ENCODE measurements at regions not wholly inside any gene's neighbourhood (a gene's known extent, or its start where the extent isn't known, plus 50 kb on each side); places are given as distances from the start of the nearest gene placed in this dataset.
"Not testable (repeated sequence)": the region's sequence is repeated elsewhere in the genome, so short reads cannot be mapped to it uniquely, and the experiment has no call there.

GRCh38 chr9:89946741-89947140, 341.9 kb downstream of the GADD45G start:
- DNase-seq = no peak

DNA sequence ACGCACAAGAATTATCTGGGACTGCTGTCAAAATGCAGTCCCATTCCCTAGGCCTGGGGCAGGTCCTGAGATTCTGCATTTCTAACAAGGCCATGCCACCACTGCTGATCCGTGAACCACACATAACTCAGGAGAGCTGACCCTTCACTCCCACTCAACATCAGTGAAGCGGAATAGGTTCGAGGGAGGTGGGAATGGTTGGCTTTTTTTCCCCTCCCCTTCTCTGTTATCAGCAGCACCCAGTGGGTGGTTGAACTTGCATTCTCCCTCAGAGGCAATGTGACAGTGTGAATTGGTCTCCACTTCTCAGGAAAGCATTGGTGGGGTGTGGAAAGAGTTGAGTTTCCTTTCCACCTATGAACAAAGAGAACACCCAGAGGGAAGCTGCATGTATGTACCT, 344.3 kb downstream of the GADD45G start:
- DNase-seq = no peak

GRCh38 chr9:89951675-89952074, 346.9 kb downstream of the GADD45G start:
- no peak for DNase-seq

DNA sequence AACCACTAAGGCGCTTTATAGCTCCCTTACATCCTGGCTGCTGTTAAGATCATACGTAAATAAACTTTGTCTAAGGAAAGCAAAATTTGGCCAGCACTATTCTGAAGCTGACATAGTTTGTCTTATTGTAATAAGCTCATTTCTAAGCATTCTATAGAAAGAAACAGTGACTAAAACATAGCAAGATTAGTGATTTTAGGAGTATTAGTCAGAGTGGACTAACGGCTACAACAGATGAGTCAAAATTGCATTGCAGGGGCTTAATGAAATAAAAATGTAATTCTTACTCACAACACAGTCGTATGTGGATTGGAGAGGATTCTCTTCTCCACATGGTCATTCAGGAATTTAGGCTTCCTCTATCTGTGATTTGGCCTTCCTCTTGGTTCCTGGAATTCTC, 347.6 kb downstream of the GADD45G start:
- no peak for DNase-seq

- DNase-seq = not testable (repeated sequence)
These were observed 348.5 kb downstream of the GADD45G start for GRCh38 chr9:89953263-89953662.

DNA sequence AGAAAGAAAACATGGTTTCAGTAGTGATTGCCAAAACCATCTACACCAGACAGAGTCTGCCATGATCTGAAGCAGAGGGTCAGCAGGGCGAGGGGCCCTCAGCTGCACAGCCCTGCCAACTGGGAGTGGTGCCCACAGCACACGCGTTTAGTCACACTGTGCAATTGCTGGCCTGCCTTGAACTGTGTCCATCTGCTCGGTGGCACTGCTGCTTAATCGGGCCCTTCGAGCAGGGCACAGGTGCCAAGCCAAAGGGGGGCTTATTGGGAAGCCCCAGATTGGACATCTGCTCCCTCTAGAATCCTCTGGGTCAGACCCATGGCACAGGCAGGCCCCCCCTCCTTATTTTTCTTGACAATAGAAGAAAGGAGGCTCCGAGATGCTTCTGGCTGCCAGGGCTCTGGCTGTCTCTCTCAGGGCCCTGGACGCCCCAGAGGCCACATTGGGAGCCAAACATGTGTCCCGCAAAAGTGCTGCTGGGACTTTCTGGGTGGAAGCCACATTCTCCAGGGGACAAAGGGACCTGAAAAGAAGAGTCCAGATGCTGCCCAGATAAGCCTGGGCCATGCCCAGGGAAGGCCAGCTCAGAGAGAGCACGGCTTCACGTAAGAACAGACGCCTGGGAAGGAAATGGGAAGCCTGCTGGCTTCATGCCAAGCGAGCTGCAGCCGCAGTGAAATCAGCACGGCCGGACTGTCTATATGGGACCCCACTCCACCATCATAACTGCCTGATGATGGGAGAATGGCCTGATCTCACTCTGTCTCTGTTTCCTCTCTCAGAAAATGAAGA, 349.2 kb downstream of the GADD45G start:
- DNase-seq = no peak

DNA sequence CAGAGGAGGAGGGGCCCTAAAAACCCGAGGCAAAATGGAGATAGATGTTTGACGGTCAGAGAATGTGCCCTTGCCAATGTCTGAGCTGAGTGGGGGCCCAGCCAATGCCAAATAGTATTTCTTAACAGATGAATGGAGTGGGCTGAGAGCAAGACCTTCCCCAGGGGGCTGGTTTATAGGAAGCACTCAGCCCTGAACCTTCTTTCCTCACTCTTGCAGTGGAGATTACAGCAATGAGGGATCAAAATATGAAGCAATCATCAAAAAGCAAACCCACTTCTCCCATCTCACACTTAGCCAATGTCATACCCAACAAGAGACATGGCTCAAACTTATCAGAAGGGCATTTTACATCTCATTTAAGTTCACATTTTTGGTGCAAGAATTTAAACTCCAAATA, 350.3 kb downstream of the GADD45G start:
- no peak for DNase-seq

GRCh38 chr9:89955626-89956025, 350.8 kb downstream of the GADD45G start:
- no peak for DNase-seq

GRCh38 chr9:89956331-89956730, 351.5 kb downstream of the GADD45G start:
- no peak for DNase-seq

DNA sequence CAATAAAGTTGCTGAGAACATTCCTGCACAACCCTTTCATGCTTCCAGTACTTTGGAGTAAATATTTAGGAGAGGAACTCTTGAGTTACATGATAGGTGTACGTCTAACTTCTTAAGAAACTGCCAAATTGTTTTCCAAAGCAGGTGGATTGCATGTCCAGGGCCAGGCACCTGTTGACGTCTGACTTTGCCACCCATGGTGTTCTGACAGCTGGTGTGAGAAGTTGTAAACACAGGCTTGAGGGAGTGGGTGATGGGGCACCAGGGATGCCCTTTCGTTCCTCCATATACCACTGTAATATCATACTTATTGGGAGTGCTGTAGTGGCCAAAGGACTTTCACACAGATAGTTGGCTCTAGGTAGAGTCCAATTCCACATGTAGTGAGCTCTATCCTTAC, 352.1 kb downstream of the GADD45G start:
- no peak for DNase-seq

- DNase-seq = no peak
These were observed 353.3 kb downstream of the GADD45G start for GRCh38 chr9:89958086-89958485.

GRCh38 chr9:89961616-89962341, 357.0 kb downstream of the GADD45G start:
- DNase-seq = no peak

- no peak for DNase-seq
These were observed 358.5 kb downstream of the GADD45G start for GRCh38 chr9:89963280-89963679.

GRCh38 chr9:89967527-89967926, 362.7 kb downstream of the GADD45G start:
- DNase-seq = no peak

GRCh38 chr9:89969156-89969675, 364.4 kb downstream of the GADD45G start:
- DNase-seq = no peak

GRCh38 chr9:89969881-89970639, 365.2 kb downstream of the GADD45G start:
- no peak for DNase-seq

- DNase-seq = no peak
These were observed 365.9 kb downstream of the GADD45G start for GRCh38 chr9:89970701-89971100.

GRCh38 chr9:89972535-89972934, 367.7 kb downstream of the GADD45G start:
- DNase-seq = no peak

DNA sequence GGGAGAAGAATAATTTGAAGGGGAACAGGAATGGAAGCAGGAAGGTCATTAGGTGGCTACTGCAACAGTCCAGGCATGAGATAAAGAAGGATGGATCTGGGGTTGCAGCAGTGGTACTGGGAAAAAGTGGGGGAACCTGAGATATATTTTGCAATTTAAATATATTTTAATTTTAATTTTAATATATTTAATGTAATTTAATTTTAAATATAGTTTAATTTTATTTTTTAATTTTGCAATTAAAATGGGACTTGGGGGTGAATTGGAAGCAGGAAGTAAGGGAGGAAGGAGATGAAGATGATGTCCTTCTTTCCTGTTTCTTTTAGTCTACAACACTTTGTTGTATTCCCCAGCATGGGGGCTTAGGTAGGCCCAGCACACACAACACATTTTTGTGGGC, 369.8 kb downstream of the GADD45G start:
- no peak for DNase-seq

DNA sequence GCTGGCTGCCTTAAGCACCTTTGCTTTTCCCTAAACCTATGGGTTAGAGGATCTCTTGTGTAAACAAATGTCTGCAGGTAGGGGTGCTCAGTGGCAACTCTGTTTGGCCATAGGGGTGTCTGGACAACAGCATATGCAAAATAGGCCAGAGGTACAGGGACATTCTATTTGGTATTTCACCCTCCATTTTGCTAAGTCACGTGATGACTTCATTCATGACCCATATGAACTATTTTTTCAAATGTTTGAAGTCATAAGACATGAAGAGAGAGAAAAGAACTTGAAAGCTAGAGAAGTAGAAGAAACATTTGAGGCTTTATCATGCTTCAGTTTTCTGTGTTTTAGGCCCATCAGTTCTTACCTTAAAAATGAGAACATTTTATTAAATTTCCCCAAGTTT, 370.2 kb downstream of the GADD45G start:
- DNase-seq = no peak

- DNase-seq = no peak
These were observed 370.8 kb downstream of the GADD45G start for GRCh38 chr9:89975630-89976029.

GRCh38 chr9:89978185-89978584, 373.4 kb downstream of the GADD45G start:
- no peak for DNase-seq

GRCh38 chr9:89980600-89980999, 375.8 kb downstream of the GADD45G start:
- DNase-seq = no peak
